ENCODE measurements at regions not wholly inside any gene's neighbourhood (a gene's known extent, or its start where the extent isn't known, plus 50 kb on each side); places are given as distances from the start of the nearest gene placed in this dataset.

- in situ Hi-C loops (cut with HindIII; ENCODE audit: low sequenced_read_pairs), result no loop called here
- no peak for TF ChIP-seq CTCF (IDR thresholded peaks at IDR 0.05; ENCODE audit: low read depth, low read length)
- H3K4me3 ChIP-seq (ENCODE audit: low read depth, low read length), result no peak overlapping the region
- no peak for DNase-seq (ENCODE audit: low read depth, low spot score)
These were observed 350.2 kb downstream of the ZNF521 start for GRCh38 chr18:25001803-25002202.

DNA sequence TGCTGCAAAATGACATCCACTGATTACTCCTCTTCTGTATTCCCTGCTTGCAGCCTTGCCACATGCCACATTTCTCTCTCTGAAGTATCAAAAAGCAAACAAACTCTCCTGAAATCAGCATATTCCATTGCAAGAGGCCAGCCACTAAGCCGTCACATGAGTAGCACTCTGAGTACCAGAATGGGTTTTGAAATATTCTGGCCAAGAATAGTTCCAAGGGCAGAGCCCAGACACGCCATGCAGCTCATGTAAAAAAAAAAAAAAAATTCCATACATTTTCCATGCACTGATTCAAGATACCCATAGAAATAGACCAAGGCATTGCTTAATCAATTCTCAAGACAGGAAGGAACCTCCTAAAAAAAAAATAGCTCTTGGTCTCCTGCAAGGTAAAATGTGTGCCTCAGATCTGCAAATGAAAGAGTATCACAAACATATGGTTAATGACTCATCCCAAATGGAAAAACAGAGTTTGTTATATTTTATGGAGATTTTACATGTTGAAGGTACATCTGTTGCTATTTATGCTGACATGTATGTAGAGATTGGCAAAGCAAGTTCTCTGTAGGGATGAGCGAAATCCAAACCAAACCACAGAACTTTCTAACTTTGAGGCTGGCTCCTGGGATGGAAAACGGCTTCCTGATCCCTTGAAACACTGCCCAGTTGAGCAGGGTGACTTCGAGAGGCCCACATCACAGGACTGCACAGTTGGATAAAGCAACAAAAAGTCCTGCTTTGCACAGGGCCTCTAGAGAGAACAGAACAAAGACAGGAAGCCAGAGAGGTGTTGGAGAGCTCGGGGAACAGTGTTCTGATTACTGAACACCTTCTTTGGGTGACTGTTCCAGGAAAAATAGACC lies 346.2 kb downstream of the ZNF521 start:
- DNase-seq (ENCODE audit: low read depth, low spot score), result peak; percentile 6
- no peak for TF ChIP-seq CTCF (IDR thresholded peaks at IDR 0.05; ENCODE audit: low read depth, low read length)
- no peak overlapping the region for H3K4me3 ChIP-seq (ENCODE audit: low read depth, low read length)
- in situ Hi-C loops (cut with HindIII; ENCODE audit: low sequenced_read_pairs), result no loop called here

GRCh38 chr18:25010623-25011374 lies 341.2 kb downstream of the ZNF521 start:
- DNase-seq (ENCODE audit: low read depth, low spot score), result no peak
- H3K4me3 ChIP-seq (ENCODE audit: low read depth, low read length), result no peak overlapping the region
- TF ChIP-seq CTCF (IDR thresholded peaks at IDR 0.05; ENCODE audit: low read depth, low read length), result no peak
- in situ Hi-C loops (cut with HindIII; ENCODE audit: low sequenced_read_pairs), result no loop called here
